ENCODE measurements at regions not wholly inside any gene's neighbourhood (a gene's known extent, or its start where the extent isn't known, plus 50 kb on each side); places are given as distances from the start of the nearest gene placed in this dataset.

DNA sequence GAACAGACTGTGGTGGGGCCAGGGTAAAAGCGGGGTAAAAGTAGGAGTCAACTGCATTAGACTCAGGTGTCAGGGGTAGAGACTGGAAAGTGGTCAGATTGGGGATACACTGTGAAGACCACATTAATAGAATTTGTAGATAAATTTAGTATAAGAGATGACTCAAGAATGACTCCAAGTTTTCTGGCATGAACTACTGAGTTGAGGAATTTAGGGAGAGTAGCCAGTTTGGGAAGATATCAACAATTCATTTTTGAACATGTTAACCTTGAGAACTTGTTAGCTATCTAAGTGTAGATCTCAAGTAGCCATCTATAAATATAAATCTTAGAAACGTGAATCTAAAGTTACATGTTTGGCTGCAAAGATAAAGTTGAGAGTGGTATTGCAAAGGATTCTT, 206.9 kb upstream of the HCCS start:
- DNase-seq: no peak

DNA sequence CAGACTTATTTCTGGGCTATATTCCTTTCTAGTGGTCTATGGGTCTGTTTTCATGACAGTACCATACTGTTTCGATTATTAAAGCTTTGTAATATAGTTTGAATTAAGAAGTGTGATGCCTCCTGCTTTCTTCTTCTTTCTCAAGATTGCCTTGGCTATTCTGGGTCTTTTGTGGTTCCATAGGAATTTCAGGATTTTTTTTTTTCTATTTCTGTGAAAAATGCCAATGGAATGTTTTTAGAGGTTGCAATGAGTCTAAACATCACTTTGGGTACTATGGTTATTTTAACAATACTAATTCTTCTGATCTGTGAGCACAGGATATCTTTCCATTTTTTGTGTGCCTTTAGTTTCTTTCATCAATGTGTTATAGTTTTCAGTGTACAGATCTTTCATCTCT, 204.3 kb upstream of the HCCS start:
- no peak for DNase-seq

DNA sequence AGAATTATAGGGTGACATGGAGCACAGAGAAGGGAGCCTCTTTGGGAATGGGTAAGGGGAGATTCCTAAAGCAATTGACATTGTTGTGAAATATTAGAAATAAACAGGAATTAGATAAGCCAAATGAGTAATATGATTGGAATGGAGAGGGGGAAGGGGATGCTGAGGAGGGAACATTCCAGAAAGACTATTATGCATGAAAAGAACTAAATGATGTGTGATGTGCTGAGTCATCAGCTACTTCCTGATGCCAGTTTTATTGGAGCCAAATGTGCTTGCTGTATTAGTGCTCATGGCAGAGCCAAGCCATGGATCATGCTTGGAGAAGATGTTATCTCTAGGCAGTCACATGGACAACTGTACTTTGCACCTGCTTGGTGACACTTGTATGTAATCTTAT, 189.0 kb upstream of the HCCS start:
- no peak for DNase-seq

DNA sequence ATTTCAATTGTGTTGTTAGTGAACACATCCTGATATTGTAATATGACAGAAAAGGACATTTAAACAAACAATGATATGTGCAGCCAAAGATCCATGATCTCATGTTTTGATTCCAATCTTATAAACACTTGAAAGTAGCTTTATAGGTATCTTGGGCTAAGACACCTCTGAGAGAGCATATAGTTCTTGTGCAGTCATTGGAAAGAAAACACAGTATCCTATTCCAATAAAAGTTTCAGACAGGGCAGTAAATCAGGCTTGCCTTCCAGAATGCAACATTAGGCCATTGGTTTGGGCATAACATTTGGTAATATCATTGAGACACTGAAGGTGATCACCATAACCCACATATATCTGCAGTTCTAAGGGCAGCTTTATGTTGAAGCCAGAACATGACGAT, 188.3 kb upstream of the HCCS start:
- no peak for DNase-seq

DNA sequence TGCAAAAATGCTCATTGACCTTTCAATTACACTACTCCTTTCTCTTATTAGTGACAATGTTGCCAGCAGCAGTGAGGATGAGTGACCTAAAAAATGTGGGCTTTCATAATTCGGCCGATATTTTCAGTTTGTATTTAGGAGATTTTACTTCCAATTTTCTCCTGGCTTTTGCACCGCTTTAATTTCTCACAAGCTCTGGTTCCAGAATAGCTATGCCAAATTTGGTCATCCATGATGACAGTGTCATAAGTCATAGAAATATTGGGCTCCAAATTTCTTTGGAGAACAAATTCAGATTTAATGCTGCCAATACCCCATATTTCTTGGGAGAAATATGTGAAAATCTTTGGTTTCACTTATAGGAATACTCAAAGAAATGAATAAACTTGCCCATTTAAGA, 187.7 kb upstream of the HCCS start:
- no peak for DNase-seq

DNA sequence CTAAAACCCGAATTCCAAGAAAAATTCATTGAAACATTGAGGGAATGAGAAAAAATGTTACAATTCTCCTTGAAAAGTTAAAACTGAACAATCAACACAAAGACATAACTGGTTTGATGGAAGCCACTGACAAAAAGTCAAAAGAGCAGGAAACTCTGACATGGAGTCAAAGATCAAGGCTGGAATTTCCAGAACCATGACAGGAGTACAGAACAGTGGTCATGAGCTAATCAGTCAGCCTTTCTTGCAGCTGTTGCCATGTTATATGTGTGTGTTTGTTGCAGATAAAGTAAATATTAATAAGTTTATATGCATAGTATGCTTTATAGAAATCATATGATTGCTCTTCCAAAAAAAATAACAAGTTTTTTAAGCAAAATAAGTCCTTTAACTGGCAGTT, 184.7 kb upstream of the HCCS start:
- DNase-seq: no peak

DNA sequence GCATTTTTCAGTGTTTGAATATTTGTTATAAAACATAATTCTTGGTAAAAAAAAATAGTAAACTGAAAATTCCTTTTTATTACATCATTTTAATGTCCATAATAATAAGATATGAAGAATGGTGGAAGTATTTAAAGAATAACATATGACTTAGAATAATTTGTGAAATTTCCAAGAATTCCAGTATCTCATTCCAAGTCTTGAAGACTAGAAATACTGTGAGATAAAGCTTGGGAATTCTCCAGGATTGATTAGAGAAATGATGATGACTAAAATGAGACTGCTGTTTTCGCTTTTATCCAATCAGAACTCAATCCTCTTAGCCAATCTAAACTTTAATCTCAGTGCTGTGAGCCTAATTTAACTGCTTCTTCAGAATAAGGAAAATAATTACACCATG, 184.2 kb upstream of the HCCS start:
- DNase-seq: no peak

DNA sequence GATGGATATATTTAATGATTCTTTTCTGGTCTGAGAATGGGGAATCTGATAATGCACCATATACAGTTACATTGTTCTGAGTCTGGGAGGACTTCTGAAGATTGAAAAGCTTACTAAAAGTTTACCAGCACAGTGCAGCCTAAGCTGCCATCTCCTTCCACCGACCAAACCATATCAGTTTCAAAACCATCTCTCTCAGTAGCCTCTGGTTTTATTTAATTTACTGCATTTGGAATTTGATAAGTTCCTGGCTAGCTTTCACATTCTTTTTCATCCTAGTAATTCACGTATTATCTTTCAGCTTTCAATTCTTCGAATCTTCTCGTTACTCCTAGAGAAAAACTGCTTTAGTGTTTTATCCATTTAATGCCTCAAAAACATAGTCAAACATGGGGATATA, 181.4 kb upstream of the HCCS start:
- DNase-seq: no peak

DNA sequence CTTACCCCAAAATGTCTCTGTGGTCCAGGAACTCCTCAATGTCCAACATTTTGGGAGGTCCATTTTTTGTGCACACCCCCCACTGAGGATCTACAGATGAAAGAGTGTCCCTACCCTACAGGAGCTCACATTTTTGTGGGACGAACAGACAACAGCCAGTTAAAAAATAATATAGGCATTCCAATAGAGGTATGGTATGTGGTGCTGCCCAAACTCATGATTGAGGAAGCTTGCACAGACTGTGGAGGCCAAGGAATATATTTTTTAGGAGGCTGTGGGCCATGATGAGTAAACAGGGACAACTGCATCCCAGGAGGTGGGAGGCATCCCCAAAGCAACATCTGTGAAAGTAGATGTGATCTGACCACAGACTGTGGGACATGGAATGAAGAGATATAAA, 181.0 kb upstream of the HCCS start:
- no peak for DNase-seq

DNA sequence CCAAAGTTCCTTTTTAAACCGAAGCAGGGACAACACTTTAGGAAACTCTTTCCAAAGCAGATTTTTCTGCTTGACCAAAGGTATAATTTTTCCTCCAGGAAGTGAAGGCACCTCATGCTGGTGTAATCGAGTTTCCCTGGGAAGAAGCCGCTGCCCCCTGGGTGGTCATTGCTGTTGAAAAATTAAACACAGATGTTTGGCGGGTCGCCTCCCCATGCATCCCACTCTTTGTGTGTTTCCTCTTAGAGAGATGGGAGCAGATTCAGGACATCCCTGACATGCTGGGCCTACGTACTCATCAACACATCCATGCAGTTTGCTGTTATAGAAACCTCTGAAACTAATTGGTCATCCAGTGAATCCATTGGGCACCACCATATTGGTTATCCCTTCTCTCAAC, 179.2 kb upstream of the HCCS start:
- DNase-seq: no peak

DNA sequence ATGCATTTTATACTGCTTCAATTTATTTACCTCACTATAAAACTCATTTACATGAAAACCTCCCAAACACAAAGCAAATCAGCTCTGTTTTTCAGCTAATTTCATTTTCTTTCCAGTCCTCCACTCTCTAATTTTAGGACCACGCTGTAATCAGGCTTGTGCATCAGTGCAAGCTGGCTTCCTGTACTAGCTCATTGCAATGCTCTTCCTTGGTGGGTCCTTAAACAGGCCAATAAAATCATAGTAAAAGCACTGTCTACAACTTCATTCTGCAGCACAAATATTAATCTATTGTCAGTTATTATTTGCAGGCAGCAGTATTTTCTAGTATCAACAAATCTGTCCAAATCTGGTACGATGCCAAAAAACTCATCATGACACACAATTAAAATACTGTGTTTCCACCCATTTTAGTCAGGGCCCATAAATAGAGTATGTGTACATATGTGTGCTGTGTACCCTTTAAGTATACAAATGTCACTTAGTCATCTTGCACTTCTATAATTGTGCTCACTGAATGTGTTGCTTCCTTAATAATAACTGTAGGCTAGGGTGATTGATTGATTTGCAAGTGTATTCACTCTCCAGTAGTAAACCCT, 178.2 kb upstream of the HCCS start:
- DNase-seq: no peak

DNA sequence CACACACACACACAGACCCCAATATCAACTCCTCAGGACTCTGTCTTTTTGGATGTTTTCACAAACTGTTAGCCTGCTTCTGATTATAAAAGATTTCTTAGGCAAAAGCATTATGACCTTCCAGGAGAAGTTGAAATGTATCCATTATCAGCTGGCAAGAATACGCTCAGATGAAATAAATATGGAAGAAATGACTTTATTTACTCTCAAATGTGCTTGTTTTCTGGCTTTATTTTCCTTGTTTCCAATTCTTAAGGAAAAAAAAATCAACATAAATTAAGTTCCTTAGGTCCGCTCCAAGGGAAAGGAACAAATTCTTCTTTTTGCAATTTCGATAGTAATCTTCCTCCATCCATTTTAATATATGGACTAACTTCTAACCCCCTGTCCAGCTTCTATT, 175.6 kb upstream of the HCCS start:
- DNase-seq: no peak

DNA sequence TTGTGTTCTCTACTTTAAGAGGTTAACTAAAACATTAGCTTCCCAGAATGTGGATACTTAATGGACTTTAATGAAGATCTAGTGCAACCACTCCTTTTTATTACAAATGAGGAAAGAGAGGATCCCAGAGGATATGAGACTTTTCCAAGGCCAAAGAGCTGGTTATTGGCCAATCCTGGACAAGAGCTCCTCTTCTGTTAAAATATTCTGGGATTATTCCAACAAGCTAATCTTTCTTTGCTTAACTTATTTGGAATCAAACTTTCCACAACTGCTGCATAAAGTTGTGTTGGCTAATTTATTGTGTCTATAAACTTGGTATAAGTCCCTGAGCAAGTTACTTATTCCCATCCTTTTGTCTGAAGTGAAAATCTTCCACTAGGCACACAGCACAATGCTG, 174.2 kb upstream of the HCCS start:
- no peak for DNase-seq

DNA sequence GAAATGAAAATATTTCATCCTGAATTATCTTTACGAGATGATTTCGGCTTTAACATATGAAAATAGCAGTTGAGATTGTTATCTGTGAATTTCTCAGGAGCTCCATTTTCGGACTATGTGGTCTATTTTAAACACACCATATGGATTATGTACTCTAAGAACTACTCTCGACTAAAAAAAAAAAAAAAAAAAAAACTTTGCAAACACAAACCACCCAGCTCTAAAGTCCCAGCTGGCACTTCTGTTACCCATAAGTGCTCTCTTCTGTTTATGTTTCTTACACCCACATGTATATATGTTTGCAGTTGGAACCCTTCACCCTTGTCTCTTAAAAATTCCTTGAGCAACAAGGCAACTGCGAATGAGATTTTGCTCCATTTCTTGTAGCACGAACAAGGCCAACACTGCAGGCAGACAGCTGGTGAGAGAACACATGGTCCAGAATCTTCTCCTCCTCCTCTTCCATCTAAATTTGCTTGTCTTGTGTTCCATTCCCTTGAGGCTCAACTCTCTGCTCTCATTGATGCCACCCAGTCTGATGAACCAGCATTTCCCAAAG, 172.7 kb upstream of the HCCS start:
- DNase-seq: no peak

DNA sequence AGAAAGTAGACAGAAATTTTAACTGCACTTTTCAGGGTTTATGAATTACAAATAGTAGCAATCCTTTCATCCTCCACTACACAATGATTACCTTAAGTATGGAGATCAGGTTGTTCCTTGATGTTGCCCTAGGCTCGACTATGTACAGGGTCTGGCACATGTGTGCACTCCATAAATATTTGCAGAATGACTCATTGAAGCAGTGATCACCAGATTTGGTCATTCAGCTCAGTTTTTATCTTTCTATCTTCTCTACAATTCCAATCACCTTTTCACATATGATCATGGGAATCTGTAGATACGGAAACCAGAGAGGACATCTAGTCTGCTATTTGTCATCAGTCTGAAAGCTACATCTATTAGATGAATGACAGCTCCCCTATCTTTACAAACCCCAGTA, 171.7 kb upstream of the HCCS start:
- no peak for DNase-seq

DNA sequence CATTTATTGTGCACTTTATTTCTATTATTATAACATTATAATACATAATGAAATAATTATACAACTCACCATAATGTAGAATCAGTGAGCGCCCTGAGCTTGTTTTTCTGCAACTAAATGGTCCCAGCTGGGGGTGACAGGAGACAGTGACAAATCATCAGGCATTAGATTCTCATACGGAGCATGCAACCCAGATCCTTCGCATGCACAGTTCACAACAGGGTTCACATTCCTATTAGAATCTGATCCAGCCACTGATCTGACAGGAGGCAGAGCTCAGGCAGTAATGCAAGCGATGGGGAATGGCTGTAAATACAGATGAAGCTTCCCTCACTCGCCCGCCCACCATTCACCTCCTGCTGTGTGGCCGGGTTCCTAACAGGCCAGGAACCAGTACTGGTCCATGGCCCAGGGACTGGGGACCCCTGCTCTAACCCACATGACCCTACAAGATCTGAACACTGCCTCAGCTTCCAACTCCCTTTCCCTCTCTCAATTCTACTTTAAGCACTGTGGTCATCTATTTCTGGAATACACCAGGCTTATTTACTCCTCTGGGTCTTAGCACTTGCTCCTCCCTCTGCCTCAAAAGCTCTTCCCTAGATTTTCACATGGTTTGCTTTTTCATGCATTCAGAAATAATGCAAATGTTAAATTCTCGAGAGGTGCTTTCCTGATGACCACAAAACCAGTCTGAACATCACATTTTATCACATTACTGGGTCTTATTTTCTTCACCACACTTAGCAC, 166.8 kb upstream of the HCCS start:
- no peak for DNase-seq

DNA sequence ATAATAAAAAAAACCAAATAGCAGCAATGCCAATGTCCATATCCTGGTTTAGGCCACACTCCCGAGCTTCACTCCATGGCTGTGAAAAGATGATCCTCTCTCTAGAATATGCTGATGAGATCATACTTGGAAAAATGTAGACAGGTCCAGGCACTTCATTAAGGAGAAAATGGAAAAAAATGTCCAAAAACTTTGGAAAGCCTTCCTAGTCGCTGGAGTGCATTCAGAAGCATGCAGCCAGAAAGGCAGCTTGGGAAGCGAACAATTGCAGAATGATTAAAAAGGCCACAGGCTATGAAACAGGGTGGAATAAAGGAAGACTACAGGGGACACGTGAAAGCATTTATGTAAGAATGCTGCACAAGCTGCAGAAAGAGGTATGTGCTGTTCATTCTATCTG, 165.6 kb upstream of the HCCS start:
- no peak for DNase-seq

DNA sequence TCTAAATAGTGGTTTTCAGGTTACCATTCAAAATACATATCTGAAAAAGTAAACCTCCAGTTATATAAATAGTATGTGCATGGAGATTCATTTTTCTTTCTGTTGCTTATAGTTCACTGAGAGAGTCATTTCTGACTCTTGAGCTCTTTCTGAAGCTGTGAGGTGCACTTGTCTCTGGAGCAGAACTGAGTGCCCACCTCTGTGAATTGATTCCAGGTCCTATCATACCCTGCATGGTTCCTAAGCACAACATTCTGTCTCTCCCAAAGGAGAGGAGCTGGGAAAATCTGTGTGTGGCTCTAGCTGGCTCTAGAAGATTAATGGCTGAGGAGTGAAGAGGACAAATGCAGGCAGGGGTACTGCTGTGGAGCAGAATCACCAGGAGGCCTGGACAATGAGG, 161.6 kb upstream of the HCCS start:
- no peak for DNase-seq

DNA sequence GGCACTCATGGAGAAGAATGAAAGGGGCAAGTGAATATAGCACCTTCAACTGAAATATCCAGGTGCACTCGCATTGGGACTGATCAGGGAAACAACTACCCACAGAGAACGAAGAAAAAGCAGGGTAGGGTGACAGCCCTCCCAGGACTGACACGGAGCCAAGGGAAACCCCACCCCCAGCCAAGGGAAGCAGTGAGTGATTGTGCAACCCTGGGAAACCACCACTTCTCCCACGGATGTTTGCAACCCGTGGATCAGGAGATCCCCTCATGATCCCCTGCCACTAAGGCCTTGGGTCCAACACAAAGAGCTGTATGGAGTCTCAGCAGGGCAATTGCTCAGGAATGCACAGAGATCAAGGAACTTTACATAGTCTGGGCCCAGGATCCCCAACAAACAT, 158.5 kb upstream of the HCCS start:
- DNase-seq: no peak

DNA sequence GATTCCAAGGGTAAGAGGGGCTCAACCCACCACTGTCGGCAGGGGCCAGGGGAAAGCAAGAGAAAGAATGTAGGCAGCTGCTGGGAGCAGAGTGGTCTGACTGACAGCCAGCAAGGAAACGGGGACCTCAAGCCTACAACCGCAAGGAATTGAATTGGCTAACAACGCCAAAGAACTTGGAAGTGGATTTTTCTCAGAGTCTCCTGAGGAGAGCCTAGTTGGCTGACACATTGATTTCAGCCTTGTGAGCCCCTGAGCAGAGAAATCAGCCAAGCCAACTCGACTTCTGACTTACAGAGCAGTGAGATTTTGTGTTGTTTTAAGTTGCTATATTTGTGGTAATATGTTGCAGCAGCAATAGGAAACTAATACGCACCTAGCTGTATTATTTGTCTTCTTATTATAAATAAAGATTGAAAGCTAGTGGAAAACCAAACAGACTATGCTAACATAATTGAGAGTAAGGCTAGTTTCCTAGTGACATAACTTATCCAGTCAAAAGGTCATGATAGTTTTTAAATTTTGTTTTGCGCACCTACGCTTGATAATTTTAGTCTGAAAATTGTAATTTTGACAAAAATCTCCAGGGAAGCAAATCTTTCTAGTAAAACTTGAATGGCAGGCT, 145.8 kb upstream of the HCCS start:
- DNase-seq: no peak

DNA sequence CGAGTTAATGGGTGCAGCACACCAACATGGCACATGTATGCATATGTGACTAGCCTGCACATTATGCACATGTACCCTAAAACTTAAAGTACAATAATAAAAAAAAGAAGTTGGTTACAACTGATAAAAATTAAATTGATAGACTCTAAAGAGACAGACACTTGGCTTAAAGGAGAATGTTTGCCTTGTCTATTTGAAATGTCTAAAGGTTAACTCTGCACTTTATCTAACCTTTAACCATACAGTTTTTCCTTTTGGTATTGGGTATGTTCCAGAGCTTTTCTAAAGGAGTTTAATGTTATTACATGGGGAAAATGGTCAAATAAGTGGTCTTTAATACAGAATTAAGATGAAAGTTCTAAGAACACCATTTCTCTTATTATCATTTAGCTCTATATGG, 145.1 kb upstream of the HCCS start:
- DNase-seq: no peak

DNA sequence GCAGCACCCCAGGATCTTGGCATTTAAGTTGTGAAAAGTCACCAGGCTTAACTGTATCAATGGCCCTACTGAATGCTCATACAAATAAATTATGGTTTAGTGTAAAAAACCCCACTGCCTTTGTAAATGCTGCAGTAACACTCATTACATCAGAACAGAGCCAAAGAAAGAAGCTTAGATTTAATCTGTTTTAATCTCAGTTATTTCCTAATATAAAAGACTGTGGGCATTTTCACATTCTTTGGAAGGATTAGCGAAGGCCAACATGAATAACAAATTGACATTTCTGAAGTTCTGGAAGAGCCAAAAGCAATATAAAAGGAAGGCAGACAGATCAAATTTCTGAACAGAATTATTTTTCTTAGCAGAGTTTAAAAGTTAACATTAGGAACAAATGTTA, 140.0 kb upstream of the HCCS start:
- DNase-seq: no peak

DNA sequence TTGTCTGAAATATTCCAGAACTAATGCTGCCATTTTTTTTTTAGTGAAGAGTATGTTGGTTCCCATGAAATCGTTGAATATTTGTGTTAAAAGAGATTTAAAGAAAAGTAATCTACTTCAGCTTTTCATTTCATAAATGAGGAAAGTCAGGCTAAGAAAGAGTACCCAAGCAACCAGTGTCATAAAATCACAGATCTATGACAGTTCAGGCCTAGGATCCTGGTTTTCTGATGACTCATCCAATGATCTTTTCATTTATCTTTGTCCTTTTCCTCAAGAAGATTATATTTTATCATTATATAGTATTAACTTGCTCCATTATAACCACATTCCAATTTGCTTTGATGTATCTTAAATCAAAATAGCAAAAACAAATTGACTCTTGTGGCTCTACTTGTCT, 139.4 kb upstream of the HCCS start:
- DNase-seq: no peak

DNA sequence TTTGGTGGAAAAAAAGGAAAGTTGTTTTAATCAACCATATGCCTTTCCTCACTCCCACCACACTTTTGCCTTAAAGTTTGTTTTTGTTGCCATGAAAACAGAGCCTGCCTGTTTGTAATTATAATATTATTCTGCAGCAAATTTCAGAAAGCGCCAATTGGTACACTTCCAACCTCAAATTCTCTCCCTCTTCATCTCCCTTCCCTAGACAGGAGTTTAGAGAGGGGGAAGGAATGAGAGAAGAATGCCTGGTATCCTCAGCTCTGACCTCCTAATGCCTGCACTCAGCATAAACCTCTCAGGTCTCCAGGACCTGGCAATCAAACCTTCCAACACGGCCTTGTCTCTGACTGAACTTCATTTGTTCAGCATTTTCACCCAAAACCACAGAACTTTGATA, 138.4 kb upstream of the HCCS start:
- DNase-seq: no peak

DNA sequence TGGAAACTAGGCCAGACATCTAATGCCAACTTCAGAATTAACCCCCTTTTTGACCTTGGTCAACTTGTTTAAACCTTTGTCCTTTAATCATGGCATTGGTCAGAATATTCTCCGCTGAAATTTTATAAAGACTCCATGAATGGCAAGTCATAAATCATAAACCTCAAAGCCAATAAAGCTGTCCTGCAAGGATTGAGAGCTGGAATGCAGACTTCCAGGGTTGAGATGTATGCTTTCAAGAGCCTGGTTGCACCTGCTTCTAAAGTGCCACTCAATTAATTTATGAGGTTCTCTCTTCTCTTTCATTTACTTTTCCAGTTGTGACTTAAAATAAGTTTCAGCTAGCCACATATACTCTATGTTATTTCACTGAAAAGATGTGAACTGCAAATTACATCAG, 136.2 kb upstream of the HCCS start:
- DNase-seq: no peak
